SK-N-SH (cell line): ENCODE measurements at regions not wholly inside any gene's neighbourhood (a gene's known extent, or its start where the extent isn't known, plus 50 kb on each side); places are given as distances from the start of the nearest gene placed in this dataset.

Experiments used
- CTCF ChIA-PET: fragments of 300-600, 350-600 bp; formaldehyde crosslinking; extraction: SDS; loops from one replicate; lab custom pipeline; 2021; lab: Yijun Ruan, JAX
- POLR2A ChIA-PET: fragments of 350-600 bp; sonication (Branson Sonifier 250); formaldehyde crosslinking; extraction: SDS; loops from one replicate; lab custom pipeline; 2020; ENCODE audit warnings: antibody characterized with exemption, inconsistent platforms; lab: Yijun Ruan, JAX
- DNase-seq: peaks from one replicate; pipeline ENCODE4 v3.0.0; 2012
- H2AFZ ChIP-seq: fragments of 200-600 bp; sonication (generic); 2 replicates; pipeline ENCODE4 v1.8.1; 2016; ENCODE audit warnings: antibody characterized with exemption, mild to moderate bottlenecking, low read depth
- H3F3A ChIP-seq: fragments of 200-600 bp; sonication (generic); replicated peaks from 2 replicates; pipeline ENCODE3; 2016; ENCODE audit warnings: antibody characterized with exemption, mild to moderate bottlenecking; ENCODE audit not compliant: insufficient read depth
- H3K27ac ChIP-seq, 2 experiments: fragments of 200-500 bp in 1 of 2; fragments of 200-600 bp in 1 of 2; sonication (Bioruptor generic) in 1 of 2; sonication (generic), shearing (Covaris generic) in 1 of 2; 2 replicates each; pipeline versions ENCODE4 v1.5.1 to v1.6.1; 2014 to 2016; ENCODE audit warnings: low read depth in 2 of 2, inconsistent platforms in 1 of 2, low read length in 1 of 2, mild to moderate bottlenecking in 1 of 2, mixed read lengths in 1 of 2
- H3K27me3 ChIP-seq: fragments of 200-600 bp; sonication (generic), shearing (Covaris generic); 2 replicates; pipeline ENCODE4 v1.6.1; 2016; ENCODE audit warnings: mixed run types; ENCODE audit not compliant: insufficient read depth
- H3K36me3 ChIP-seq, 2 experiments: fragments of 200-500 bp in 1 of 2; fragments of 200-600 bp in 1 of 2; sonication (Bioruptor generic) in 1 of 2; sonication (generic) in 1 of 2; replicated peaks in 1 of 2; 2 replicates each; pipeline versions ENCODE3 to v1.5.1; 2014 to 2016; ENCODE audit warnings: low read length in 1 of 2, mild to moderate bottlenecking in 1 of 2; ENCODE audit not compliant: insufficient read depth in 2 of 2, control insufficient read depth in 1 of 2
- H3K4me1 ChIP-seq, 2 experiments: fragments of 200-500 bp in 1 of 2; fragments of 200-600 bp in 1 of 2; sonication (Bioruptor generic) in 1 of 2; sonication (generic), shearing (Covaris generic) in 1 of 2; 2 replicates each; pipeline versions ENCODE4 v1.5.1 to v1.6.1; 2014 to 2016; ENCODE audit warnings: low read depth in 1 of 2, low read length in 1 of 2, mixed run types in 1 of 2; ENCODE audit not compliant: insufficient read depth in 2 of 2, control insufficient read depth in 1 of 2
- H3K4me2 ChIP-seq: fragments of 200-600 bp; sonication (generic), shearing (Covaris generic); 2 replicates; pipeline ENCODE4 v1.6.1; 2017; ENCODE audit warnings: mixed run types
- H3K4me3 ChIP-seq, 2 experiments: fragments of 200-500 bp in 1 of 2; fragments of 200-600 bp in 1 of 2; sonication (Bioruptor generic) in 1 of 2; sonication (generic), shearing (Covaris generic) in 1 of 2; 2 replicates each; pipeline versions ENCODE4 v1.5.1 to v1.8.1; 2014 to 2016; ENCODE audit warnings: low read depth in 2 of 2, inconsistent platforms in 1 of 2, low read length in 1 of 2, mild to moderate bottlenecking in 1 of 2, mixed read lengths in 1 of 2, moderate library complexity in 1 of 2
- H3K79me2 ChIP-seq: fragments of 200-600 bp; sonication (generic); 2 replicates; pipeline ENCODE4 v1.8.1; 2017; ENCODE audit warnings: mild to moderate bottlenecking; ENCODE audit not compliant: insufficient read depth
- H3K9ac ChIP-seq: fragments of 200-600 bp; sonication (generic); 2 replicates; pipeline ENCODE4 v1.6.1; 2017; ENCODE audit warnings: mixed run types
- H3K9me2 ChIP-seq: fragments of 200-600 bp; sonication (generic); 2 replicates; pipeline ENCODE4 v1.6.1; 2017; ENCODE audit warnings: mixed run types
- H3K9me3 ChIP-seq: fragments of 200-600 bp; sonication (generic); 2 replicates; pipeline ENCODE4 v1.6.1; 2017; ENCODE audit warnings: mixed run types, mild to moderate bottlenecking, moderate library complexity
- H4K20me1 ChIP-seq: fragments of 200-600 bp; sonication (generic); 2 replicates; pipeline ENCODE4 v1.6.1; 2017; ENCODE audit warnings: mild to moderate bottlenecking, mixed run types; ENCODE audit not compliant: insufficient read depth
- EP300 ChIP-seq, 2 experiments: IDR thresholded peaks; 2 replicates each; pipeline versions ENCODE4 v1.4.0 to v1.6.1; 2012; ENCODE audit warnings: borderline replicate concordance in 1 of 2, low read depth in 1 of 2, low read length in 1 of 2
- EZH2phosphoT487 ChIP-seq: fragments of 200-600 bp; sonication (generic); IDR thresholded peaks from 2 replicates; pipeline ENCODE4 v1.6.1; 2017; ENCODE audit warnings: low read depth, mixed run types, mild to moderate bottlenecking, antibody characterized with exemption, moderate library complexity, borderline replicate concordance
- FOSL2 ChIP-seq: IDR thresholded peaks from 2 replicates; pipeline ENCODE4 v1.4.0; 2012; ENCODE audit warnings: low read depth, mild to moderate bottlenecking, moderate library complexity, borderline replicate concordance
- FOXM1 ChIP-seq: IDR thresholded peaks from 2 replicates; pipeline ENCODE4 v1.4.0; 2012; ENCODE audit warnings: low read depth, mild to moderate bottlenecking
- GABPA ChIP-seq: IDR thresholded peaks from 2 replicates; pipeline ENCODE4 v1.4.0; 2012; ENCODE audit warnings: low read depth, mild to moderate bottlenecking
- NRF1 ChIP-seq: IDR thresholded peaks from 2 replicates; pipeline ENCODE4 v1.6.1; 2012; ENCODE audit warnings: low read depth, mild to moderate bottlenecking, low read length
- RAD21 ChIP-seq: IDR thresholded peaks from 2 replicates; pipeline ENCODE4 v1.6.1; 2012; ENCODE audit warnings: mild to moderate bottlenecking, low read length
- RXRA ChIP-seq: IDR thresholded peaks from 2 replicates; pipeline ENCODE4 v1.4.0; 2012; ENCODE audit warnings: low read depth, mild to moderate bottlenecking, borderline replicate concordance
- SMC3 ChIP-seq: IDR thresholded peaks from 2 replicates; pipeline ENCODE4 v1.6.1; 2012; ENCODE audit warnings: low read depth, low read length, improper control_type of control experiment
- TAF1 ChIP-seq: IDR thresholded peaks from 2 replicates; pipeline ENCODE4 v1.6.1; 2012; ENCODE audit warnings: low read depth, mild to moderate bottlenecking, low read length, moderate library complexity, borderline replicate concordance
- TEAD4 ChIP-seq: IDR thresholded peaks from 2 replicates; pipeline ENCODE4 v1.4.0; 2012; ENCODE audit warnings: mild to moderate bottlenecking, borderline replicate concordance; ENCODE audit not compliant: insufficient read depth
- YY1 ChIP-seq: IDR thresholded peaks from 2 replicates; pipeline ENCODE4 v1.4.0; 2012; ENCODE audit warnings: low read depth, mild to moderate bottlenecking
- WGBS: methylation state at CpG from one replicate; pipeline ENCODE4 v1.1.6; 2017; ENCODE audit warnings: low lambda C conversion rate; 5-methylcytosine and 5-hydroxymethylcytosine counted together
- TF ChIP-seq, protein P1 (sequence below): fragments of 150-350 bp; IDR thresholded peaks from 2 replicates; pipeline ENCODE4 v1.6.1; 2017; ENCODE audit warnings: antibody characterized with exemption, low read length, low read depth, borderline replicate concordance
- TF ChIP-seq, protein P2 (sequence below): IDR thresholded peaks from 2 replicates; pipeline ENCODE4 v1.4.0; 2012; ENCODE audit warnings: low read depth, borderline replicate concordance
- TF ChIP-seq, protein P3 (sequence below): fragments of 200-600 bp; sonication (generic); IDR thresholded peaks from 2 replicates; pipeline ENCODE4 v1.6.1; 2017; ENCODE audit warnings: antibody characterized with exemption, mild to moderate bottlenecking, moderate library complexity
- TF ChIP-seq, protein P4 (sequence below): IDR thresholded peaks from 2 replicates; pipeline ENCODE4 v1.4.0; 2012; ENCODE audit warnings: low read depth, borderline replicate concordance

DNA sequence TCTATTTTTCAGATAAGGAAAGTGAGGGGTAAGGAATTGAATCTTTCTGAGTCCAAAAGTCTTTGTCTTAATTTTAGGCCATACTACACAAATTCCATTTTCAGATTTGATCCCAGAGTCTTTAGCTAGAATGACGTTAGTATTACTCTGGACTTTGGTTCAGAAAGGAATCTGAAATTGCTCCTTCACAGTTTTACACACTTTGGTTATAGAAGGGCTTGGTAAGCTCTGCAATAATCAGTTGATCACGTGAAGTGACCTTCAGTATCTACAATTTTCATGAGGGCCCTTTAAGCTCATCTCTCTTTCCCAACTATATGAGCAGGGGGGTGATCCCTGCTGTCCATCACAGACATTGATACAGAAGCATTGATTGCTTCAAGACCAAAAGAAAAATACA lies 103.4 kb upstream of the ESRRG start:
- no peaks in the 10 kb centered on the region for H3K27me3 ChIP-seq
- TF ChIP-seq TEAD4 (no peak), RAD21 (no peak), FOXM1 (no peak), FOSL2 (no peak), SMC3 (no peak), EP300 (IDR thresholded peaks at IDR 0.05; ENCODE audit: borderline replicate concordance in 1 of 2, low read depth in 1 of 2, low read length in 1 of 2) (no peak), YY1 (no peak), NRF1 (no peak), EZH2phosphoT487 (no peak), RXRA (no peak), GABPA (no peak), TAF1 (no peak)
- TF ChIP-seq, protein P1, sequence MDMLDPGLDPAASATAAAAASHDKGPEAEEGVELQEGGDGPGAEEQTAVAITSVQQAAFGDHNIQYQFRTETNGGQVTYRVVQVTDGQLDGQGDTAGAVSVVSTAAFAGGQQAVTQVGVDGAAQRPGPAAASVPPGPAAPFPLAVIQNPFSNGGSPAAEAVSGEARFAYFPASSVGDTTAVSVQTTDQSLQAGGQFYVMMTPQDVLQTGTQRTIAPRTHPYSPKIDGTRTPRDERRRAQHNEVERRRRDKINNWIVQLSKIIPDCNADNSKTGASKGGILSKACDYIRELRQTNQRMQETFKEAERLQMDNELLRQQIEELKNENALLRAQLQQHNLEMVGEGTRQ = no peak
- TF ChIP-seq, protein P2, sequence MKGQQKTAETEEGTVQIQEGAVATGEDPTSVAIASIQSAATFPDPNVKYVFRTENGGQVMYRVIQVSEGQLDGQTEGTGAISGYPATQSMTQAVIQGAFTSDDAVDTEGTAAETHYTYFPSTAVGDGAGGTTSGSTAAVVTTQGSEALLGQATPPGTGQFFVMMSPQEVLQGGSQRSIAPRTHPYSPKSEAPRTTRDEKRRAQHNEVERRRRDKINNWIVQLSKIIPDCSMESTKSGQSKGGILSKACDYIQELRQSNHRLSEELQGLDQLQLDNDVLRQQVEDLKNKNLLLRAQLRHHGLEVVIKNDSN = no peak
- TF ChIP-seq, protein P3, sequence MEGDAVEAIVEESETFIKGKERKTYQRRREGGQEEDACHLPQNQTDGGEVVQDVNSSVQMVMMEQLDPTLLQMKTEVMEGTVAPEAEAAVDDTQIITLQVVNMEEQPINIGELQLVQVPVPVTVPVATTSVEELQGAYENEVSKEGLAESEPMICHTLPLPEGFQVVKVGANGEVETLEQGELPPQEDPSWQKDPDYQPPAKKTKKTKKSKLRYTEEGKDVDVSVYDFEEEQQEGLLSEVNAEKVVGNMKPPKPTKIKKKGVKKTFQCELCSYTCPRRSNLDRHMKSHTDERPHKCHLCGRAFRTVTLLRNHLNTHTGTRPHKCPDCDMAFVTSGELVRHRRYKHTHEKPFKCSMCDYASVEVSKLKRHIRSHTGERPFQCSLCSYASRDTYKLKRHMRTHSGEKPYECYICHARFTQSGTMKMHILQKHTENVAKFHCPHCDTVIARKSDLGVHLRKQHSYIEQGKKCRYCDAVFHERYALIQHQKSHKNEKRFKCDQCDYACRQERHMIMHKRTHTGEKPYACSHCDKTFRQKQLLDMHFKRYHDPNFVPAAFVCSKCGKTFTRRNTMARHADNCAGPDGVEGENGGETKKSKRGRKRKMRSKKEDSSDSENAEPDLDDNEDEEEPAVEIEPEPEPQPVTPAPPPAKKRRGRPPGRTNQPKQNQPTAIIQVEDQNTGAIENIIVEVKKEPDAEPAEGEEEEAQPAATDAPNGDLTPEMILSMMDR = no peak
- TF ChIP-seq, protein P4, sequence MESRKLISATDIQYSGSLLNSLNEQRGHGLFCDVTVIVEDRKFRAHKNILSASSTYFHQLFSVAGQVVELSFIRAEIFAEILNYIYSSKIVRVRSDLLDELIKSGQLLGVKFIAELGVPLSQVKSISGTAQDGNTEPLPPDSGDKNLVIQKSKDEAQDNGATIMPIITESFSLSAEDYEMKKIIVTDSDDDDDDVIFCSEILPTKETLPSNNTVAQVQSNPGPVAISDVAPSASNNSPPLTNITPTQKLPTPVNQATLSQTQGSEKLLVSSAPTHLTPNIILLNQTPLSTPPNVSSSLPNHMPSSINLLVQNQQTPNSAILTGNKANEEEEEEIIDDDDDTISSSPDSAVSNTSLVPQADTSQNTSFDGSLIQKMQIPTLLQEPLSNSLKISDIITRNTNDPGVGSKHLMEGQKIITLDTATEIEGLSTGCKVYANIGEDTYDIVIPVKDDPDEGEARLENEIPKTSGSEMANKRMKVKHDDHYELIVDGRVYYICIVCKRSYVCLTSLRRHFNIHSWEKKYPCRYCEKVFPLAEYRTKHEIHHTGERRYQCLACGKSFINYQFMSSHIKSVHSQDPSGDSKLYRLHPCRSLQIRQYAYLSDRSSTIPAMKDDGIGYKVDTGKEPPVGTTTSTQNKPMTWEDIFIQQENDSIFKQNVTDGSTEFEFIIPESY = no peak
- no peaks in the 10 kb centered on the region for H3K36me3 ChIP-seq
- H3K9ac ChIP-seq = no peak overlapping the region
- no peak overlapping the region for H3K4me3 ChIP-seq
- H2AFZ ChIP-seq = no peak overlapping the region
- no peaks in the 10 kb centered on the region for H3K9me3 ChIP-seq
- POLR2A ChIA-PET = no interaction called here
- H3F3A ChIP-seq = no peaks in the 10 kb centered on the region
- H3K9me2 ChIP-seq = no peaks in the 10 kb centered on the region
- no peaks in the 10 kb centered on the region for H3K79me2 ChIP-seq
- no peak overlapping the region for H3K4me2 ChIP-seq
- no peaks in the 10 kb centered on the region for H3K4me1 ChIP-seq
- 34% methylated on average over 2 of the region's 2 CpGs for WGBS
- H3K27ac ChIP-seq = no peak overlapping the region
- no peak for DNase-seq
- H4K20me1 ChIP-seq = no peaks in the 10 kb centered on the region
- CTCF ChIA-PET = interaction anchor here (2.4 kb wide), 1 partner anchor 14 kb away, joined by 8 read pairs; no protein-coding TSS in a partner anchor
